CD14-positive monocyte (primary cell): ENCODE measurements at regions not wholly inside any gene's neighbourhood (a gene's known extent, or its start where the extent isn't known, plus 50 kb on each side); places are given as distances from the start of the nearest gene placed in this dataset.

Source experiments
- DNase-seq, 3 donors: peaks; one replicate each; pipeline ENCODE4 v3.0.0-alpha.2; 2011 to 2022
- H2AFZ ChIP-seq: 2 replicates; pipeline ENCODE4 v1.6.0; 2012; ENCODE audit warnings: mild to moderate bottlenecking, low read depth, low read length, inconsistent platforms; ENCODE audit not compliant: insufficient read depth, poor library complexity, severe bottlenecking
- H3K27ac ChIP-seq, 2 donors: 1 replicate in 1 of 2; 2 replicates in 1 of 2; pipeline ENCODE4 v1.5.1; 2012 to 2013; ENCODE audit warnings: low read length in 2 of 2, control low read depth in 1 of 2, inconsistent platforms in 1 of 2, low read depth in 1 of 2, mild to moderate bottlenecking in 1 of 2
- H3K27me3 ChIP-seq, 2 donors: one replicate each; pipeline versions ENCODE4 v1.6.0 to v1.6.1; 2011 to 2013; ENCODE audit warnings: low read length in 2 of 2; ENCODE audit not compliant: control insufficient read depth in 2 of 2, insufficient read depth in 2 of 2
- H3K36me3 ChIP-seq, 2 donors: replicated peaks in 1 of 2; 1 replicate in 1 of 2; 2 replicates in 1 of 2; pipeline versions ENCODE4 v1.5.1 to v1.6.1; 2012 to 2013; ENCODE audit warnings: low read length in 2 of 2, control low read depth in 1 of 2, inconsistent platforms in 1 of 2, mild to moderate bottlenecking in 1 of 2; ENCODE audit not compliant: insufficient read depth in 2 of 2, control insufficient read depth in 1 of 2
- H3K4me1 ChIP-seq, 2 donors: 1 replicate in 1 of 2; 2 replicates in 1 of 2; pipeline versions ENCODE4 v1.5.1 to v1.6.1; 2012 to 2013; ENCODE audit warnings: low read length in 2 of 2, control low read depth in 1 of 2, inconsistent platforms in 1 of 2, mild to moderate bottlenecking in 1 of 2, moderate library complexity in 1 of 2; ENCODE audit not compliant: insufficient read depth in 2 of 2, control insufficient read depth in 1 of 2
- H3K4me2 ChIP-seq: replicated peaks from 2 replicates; pipeline ENCODE3; 2012; ENCODE audit warnings: low read length, moderate library complexity, mild to moderate bottlenecking; ENCODE audit not compliant: poor library complexity, severe bottlenecking; ENCODE audit errors: extremely low read depth
- H3K4me3 ChIP-seq, 3 experiments: fragments of 200-600 bp in 1 of 3; sonication (generic) in 1 of 3; replicated peaks in 1 of 3; 1 replicate in 2 of 3; 2 replicates in 1 of 3; pipeline ENCODE4 v1.5.1; 2011 to 2013; ENCODE audit warnings: low read length in 3 of 3, mild to moderate bottlenecking in 3 of 3, control low read depth in 2 of 3, low read depth in 2 of 3, inconsistent platforms in 1 of 3, moderate library complexity in 1 of 3
- H3K79me2 ChIP-seq: 2 replicates; pipeline ENCODE4 v1.6.0; 2012; ENCODE audit warnings: mild to moderate bottlenecking, control low read depth, inconsistent platforms, low read length, moderate library complexity; ENCODE audit not compliant: insufficient read depth
- H3K9ac ChIP-seq: 2 replicates; pipeline ENCODE4 v1.6.0; 2017; ENCODE audit warnings: low read length, mild to moderate bottlenecking; ENCODE audit not compliant: insufficient read depth, poor library complexity, severe bottlenecking
- H3K9me3 ChIP-seq, 2 donors: replicated peaks in 1 of 2; 1 replicate in 1 of 2; 2 replicates in 1 of 2; pipeline versions ENCODE4 v1.5.1 to v1.6.1; 2012 to 2013; ENCODE audit warnings: low read length in 2 of 2, control low read depth in 1 of 2; ENCODE audit not compliant: control insufficient read depth in 1 of 2, insufficient read depth in 1 of 2
- H4K20me1 ChIP-seq: 2 replicates; pipeline ENCODE4 v1.6.0; 2012; ENCODE audit warnings: mild to moderate bottlenecking, low read length, control low read depth, moderate library complexity; ENCODE audit not compliant: insufficient read depth
- H3K27ac Mint-ChIP-seq, 7 donors: one replicate each; pipeline ENCODE4 v1.8.0; 2020; ENCODE audit warnings: mild to moderate bottlenecking in 7 of 7, mixed read lengths in 7 of 7, moderate library complexity in 6 of 7, inconsistent platforms in 2 of 7
- H3K27me3 Mint-ChIP-seq, 3 donors: one replicate each; pipeline ENCODE4 v1.8.0; 2021 to 2022; ENCODE audit warnings: low read depth in 3 of 3, mild to moderate bottlenecking in 3 of 3, mixed read lengths in 3 of 3, moderate library complexity in 3 of 3, inconsistent platforms in 1 of 3
- H3K36me3 Mint-ChIP-seq, 2 donors: one replicate each; pipeline ENCODE4 v1.8.0; 2020; ENCODE audit warnings: mixed read lengths in 2 of 2, inconsistent platforms in 1 of 2, mild to moderate bottlenecking in 1 of 2
- H3K4me1 Mint-ChIP-seq: one replicate; pipeline ENCODE4 v1.8.0; 2020; ENCODE audit warnings: mild to moderate bottlenecking, mixed read lengths
- H3K4me3 Mint-ChIP-seq, 2 donors: one replicate each; pipeline ENCODE4 v1.8.0; 2020; ENCODE audit warnings: mild to moderate bottlenecking in 2 of 2, mixed read lengths in 2 of 2, moderate library complexity in 1 of 2
- H3K9me3 Mint-ChIP-seq, 7 donors: one replicate each; pipeline ENCODE4 v1.8.0; 2020 to 2022; ENCODE audit warnings: mixed read lengths in 7 of 7, mild to moderate bottlenecking in 6 of 7, moderate library complexity in 6 of 7, inconsistent platforms in 2 of 7
- CTCF ChIP-seq: fragments of 200-600 bp; IDR thresholded peaks from one replicate; pipeline ENCODE4 v1.8.0; 2022; ENCODE audit warnings: antibody characterized with exemption, mild to moderate bottlenecking
- WGBS: methylation state at CpG from one replicate; pipeline ENCODE4 v1.1.5; 2013; ENCODE audit warnings: missing lambda C conversion rate; ENCODE audit not compliant: insufficient coverage; 5-methylcytosine and 5-hydroxymethylcytosine counted together
- intact Hi-C, 2 donors: fragments of 100-400 bp; cut with micrococcal nuclease; formaldehyde crosslinking; loops; one replicate each; pipeline versions ENCODE4 v1.15.0 to v1.15.1; 2023

- no peak for TF ChIP-seq CTCF
- WGBS, result no CpG with 5 or more reads among the region's 1 CpG
- H3K36me3 ChIP-seq, result no peaks in the 10 kb centered on the region
- no peaks in the 10 kb centered on the region for H3K4me1 Mint-ChIP-seq
- H3K9me3 Mint-ChIP-seq, result peaks cover 0 to 20% (median 7%) of the 10 kb centered on the region in 7 donors
- H3K9me3 ChIP-seq, result peaks cover 0 to under 1% of the 10 kb centered on the region in 2 donors
- H3K79me2 ChIP-seq, result no peaks in the 10 kb centered on the region
- no peaks in the 10 kb centered on the region for H3K36me3 Mint-ChIP-seq
- H3K27ac ChIP-seq, result no peak overlapping the region
- peaks cover 0 to 4% (median 0%) of the 10 kb centered on the region in 3 donors for H3K27me3 Mint-ChIP-seq
- intact Hi-C loops, result no loop called here
- DNase-seq, result no peak
- no peak overlapping the region for H3K4me2 ChIP-seq
- no peak overlapping the region for H3K4me3 ChIP-seq
- no peaks in the 10 kb centered on the region for H4K20me1 ChIP-seq
- no peaks in the 10 kb centered on the region for H3K27me3 ChIP-seq
- no peak overlapping the region for H3K4me3 Mint-ChIP-seq
- no peak overlapping the region for H3K9ac ChIP-seq
- H3K27ac Mint-ChIP-seq, result no peak overlapping the region
- H3K4me1 ChIP-seq, result no peaks in the 10 kb centered on the region
- no peak overlapping the region for H2AFZ ChIP-seq
These were observed 128.2 kb upstream of the SEMA6A start for GRCh38 chr5:116702776-116703175.

GRCh38 chr5:116699332-116699731, 124.7 kb upstream of the SEMA6A start:
- Histone ChIP-seq H3K4me2 (no peak overlapping the region), H3K9ac (no peak overlapping the region), H3K27me3 (no peaks in the 10 kb centered on the region), H3K9me3 (peaks cover 0 to 10% of the 10 kb centered on the region in 2 donors), H3K27ac (no peak overlapping the region), H2AFZ (no peak overlapping the region), H4K20me1 (no peaks in the 10 kb centered on the region), H3K4me1 (no peaks in the 10 kb centered on the region), H3K79me2 (no peaks in the 10 kb centered on the region), H3K36me3 (no peaks in the 10 kb centered on the region), H3K4me3 (no peak overlapping the region)
- WGBS, result no CpG with 5 or more reads among the region's 1 CpG
- no peak for TF ChIP-seq CTCF
- Mint-ChIP-seq H3K27ac (no peak overlapping the region), H3K9me3 (peaks cover 0 to 23% (median 9%) of the 10 kb centered on the region in 7 donors), H3K27me3 (peaks cover 0 to 3% (median 2%) of the 10 kb centered on the region in 3 donors), H3K36me3 (no peaks in the 10 kb centered on the region), H3K4me1 (no peaks in the 10 kb centered on the region), H3K4me3 (no peak overlapping the region)
- intact Hi-C loops, result no loop called here
- no peak for DNase-seq
